ENCODE measurements at regions not wholly inside any gene's neighbourhood (a gene's known extent, or its start where the extent isn't known, plus 50 kb on each side); places are given as distances from the start of the nearest gene placed in this dataset.

DNA sequence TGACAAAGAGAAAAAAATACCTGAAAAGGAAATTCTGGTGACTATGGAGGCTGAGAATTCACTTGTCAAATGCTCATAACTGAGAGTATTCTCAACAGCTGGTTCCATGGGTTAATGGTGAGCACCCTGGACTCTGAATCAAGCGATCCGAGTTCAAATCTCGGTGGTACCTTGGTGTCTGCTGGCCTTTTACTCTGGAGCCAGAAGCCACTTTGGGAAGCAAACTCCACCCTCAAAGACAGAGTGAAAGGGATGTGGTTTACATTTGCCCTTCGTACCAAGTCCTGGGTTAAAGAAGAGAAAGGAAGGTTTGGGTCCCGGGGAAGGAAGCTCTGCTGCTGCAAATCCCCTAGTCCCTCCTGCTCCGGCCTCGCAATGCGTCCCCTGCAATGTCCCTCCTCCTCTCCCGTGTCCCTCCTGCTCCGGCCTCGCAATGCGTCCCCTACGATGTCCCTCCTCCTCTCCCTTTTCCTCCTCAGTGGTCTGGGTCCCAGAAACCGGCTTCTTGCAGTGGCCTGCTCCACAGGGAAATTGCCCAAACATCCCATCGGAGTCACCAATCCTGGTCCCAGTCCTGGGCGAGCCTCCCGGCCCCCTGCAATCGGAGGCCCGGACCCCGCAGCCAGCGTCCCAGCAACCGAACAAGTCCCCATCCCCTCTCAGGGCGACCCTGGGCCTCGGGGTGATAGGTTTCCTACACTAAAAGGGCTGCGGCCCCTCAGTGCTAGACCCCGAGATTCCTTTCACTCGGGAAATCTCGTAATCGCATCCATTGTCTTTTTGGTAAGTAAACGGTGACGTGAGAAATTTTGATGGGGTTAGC, 129.4 kb downstream of the PPIAL4G start:
- Histone ChIP-seq H3K27me3 (ENCODE audit: control insufficient read depth, insufficient read depth, low read length) (peaks cover 53% of the 10 kb centered on the region), H2AFZ (ENCODE audit: low read length) (no peak overlapping the region), H3K36me3 (ENCODE audit: control insufficient read depth, insufficient read depth, low read length) (no peaks in the 10 kb centered on the region), H4K20me1 (ENCODE audit: control insufficient read depth, extremely low read depth, insufficient read depth, low read length) (no peaks in the 10 kb centered on the region), H3K9me3 (ENCODE audit: control insufficient read depth, insufficient read depth, low read depth, low read length) (no peaks in the 10 kb centered on the region), H3K27ac (ENCODE audit: insufficient read depth, low read length) (no peak overlapping the region), H3K79me2 (ENCODE audit: control insufficient read depth, insufficient read depth, low read length) (no peaks in the 10 kb centered on the region), H3K4me2 (ENCODE audit: extremely low read depth, insufficient read depth, low read length) (no peak overlapping the region), H3K4me3 (replicated peaks in 1 of 4; ENCODE audit: control extremely low read depth in 1 of 4, insufficient read depth in 1 of 4, low read depth in 3 of 4, low read length in 4 of 4) (no peak overlapping the region), H3K9ac (ENCODE audit: insufficient read depth, low read length) (no peak overlapping the region), H3K4me1 (ENCODE audit: control insufficient read depth, extremely low read depth, insufficient read depth, low read length) (no peaks in the 10 kb centered on the region)
- TF ChIP-seq, protein P1, sequence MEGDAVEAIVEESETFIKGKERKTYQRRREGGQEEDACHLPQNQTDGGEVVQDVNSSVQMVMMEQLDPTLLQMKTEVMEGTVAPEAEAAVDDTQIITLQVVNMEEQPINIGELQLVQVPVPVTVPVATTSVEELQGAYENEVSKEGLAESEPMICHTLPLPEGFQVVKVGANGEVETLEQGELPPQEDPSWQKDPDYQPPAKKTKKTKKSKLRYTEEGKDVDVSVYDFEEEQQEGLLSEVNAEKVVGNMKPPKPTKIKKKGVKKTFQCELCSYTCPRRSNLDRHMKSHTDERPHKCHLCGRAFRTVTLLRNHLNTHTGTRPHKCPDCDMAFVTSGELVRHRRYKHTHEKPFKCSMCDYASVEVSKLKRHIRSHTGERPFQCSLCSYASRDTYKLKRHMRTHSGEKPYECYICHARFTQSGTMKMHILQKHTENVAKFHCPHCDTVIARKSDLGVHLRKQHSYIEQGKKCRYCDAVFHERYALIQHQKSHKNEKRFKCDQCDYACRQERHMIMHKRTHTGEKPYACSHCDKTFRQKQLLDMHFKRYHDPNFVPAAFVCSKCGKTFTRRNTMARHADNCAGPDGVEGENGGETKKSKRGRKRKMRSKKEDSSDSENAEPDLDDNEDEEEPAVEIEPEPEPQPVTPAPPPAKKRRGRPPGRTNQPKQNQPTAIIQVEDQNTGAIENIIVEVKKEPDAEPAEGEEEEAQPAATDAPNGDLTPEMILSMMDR (conservative IDR thresholded peaks at IDR 0.05 in 1 of 2, IDR thresholded peaks at IDR 0.05 in 1 of 2; ENCODE audit: low read depth in 1 of 2, low read length in 2 of 2) = no peak
- TF ChIP-seq EZH2 (IDR thresholded peaks at IDR 0.05; ENCODE audit: low read length, missing control alignments) = no peak
- peak; percentile 72 to 90 for DNase-seq (ENCODE audit: low read depth in 2 of 2)

DNA sequence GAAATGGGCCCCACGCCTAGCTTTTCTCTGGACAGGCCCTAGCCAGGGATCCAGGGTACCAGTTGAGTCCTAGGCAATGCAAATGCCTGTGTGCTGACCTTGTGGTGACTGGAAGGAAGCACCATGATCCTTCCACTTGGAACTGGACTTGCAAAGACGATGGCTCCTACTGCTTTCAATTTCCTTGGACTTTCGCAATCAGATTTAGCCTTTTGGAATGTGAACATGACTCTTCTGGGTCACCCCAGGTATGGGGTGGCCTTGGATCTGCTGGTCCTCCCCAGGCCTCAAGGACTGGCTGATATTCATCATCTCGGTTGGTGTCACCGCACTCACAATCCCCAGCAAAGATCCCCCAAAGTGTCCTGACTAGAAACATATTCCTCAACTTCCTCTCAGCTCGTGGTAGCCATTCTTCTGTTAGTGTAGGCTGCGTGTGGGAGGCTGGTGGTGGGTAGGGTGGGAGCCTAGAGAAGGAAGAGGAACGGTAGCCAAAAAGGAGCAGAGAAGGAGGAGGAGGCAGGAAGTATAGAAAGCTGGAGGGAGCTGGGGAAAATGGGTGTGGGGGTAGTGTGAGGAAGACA, 130.5 kb downstream of the PPIAL4G start:
- Histone ChIP-seq H3K9ac (ENCODE audit: insufficient read depth, low read length) (no peak overlapping the region), H3K4me3 (replicated peaks in 1 of 4; ENCODE audit: control extremely low read depth in 1 of 4, insufficient read depth in 1 of 4, low read depth in 3 of 4, low read length in 4 of 4) (no peak overlapping the region), H3K4me1 (ENCODE audit: control insufficient read depth, extremely low read depth, insufficient read depth, low read length) (no peaks in the 10 kb centered on the region), H3K9me3 (ENCODE audit: control insufficient read depth, insufficient read depth, low read depth, low read length) (no peaks in the 10 kb centered on the region), H3K79me2 (ENCODE audit: control insufficient read depth, insufficient read depth, low read length) (no peaks in the 10 kb centered on the region), H3K27ac (ENCODE audit: insufficient read depth, low read length) (no peak overlapping the region), H4K20me1 (ENCODE audit: control insufficient read depth, extremely low read depth, insufficient read depth, low read length) (no peaks in the 10 kb centered on the region), H2AFZ (ENCODE audit: low read length) (no peak overlapping the region), H3K4me2 (ENCODE audit: extremely low read depth, insufficient read depth, low read length) (no peak overlapping the region), H3K27me3 (ENCODE audit: control insufficient read depth, insufficient read depth, low read length) (peaks cover 54% of the 10 kb centered on the region), H3K36me3 (ENCODE audit: control insufficient read depth, insufficient read depth, low read length) (no peaks in the 10 kb centered on the region)
- TF ChIP-seq, protein P1 (conservative IDR thresholded peaks at IDR 0.05 in 1 of 2, IDR thresholded peaks at IDR 0.05 in 1 of 2; ENCODE audit: low read depth in 1 of 2, low read length in 2 of 2) = no peak
- TF ChIP-seq EZH2 (IDR thresholded peaks at IDR 0.05; ENCODE audit: low read length, missing control alignments) = no peak
- no peak for DNase-seq (ENCODE audit: low read depth in 2 of 2)

DNA sequence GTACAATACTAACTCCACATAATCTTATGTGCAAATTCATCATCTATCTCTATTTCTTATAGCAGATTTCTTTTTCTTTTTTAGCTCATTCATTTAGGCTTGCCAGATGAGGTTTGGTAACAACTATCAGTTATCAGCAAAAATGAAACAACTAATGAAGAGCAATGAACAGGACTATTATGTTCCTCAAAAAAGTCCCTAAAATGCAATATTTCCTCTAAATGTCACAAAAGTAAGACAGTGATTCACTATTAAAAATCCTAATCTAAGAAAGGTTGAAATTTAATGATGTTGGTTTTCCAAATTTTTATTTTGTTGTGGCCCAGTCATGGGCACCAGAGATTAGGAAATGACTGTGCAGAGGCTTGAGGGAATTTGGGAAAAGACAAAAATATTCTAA, 135.3 kb downstream of the PPIAL4G start:
- H3K4me3 ChIP-seq (replicated peaks in 1 of 4; ENCODE audit: control extremely low read depth in 1 of 4, insufficient read depth in 1 of 4, low read depth in 3 of 4, low read length in 4 of 4) = no peak overlapping the region
- H3K4me1 ChIP-seq (ENCODE audit: control insufficient read depth, extremely low read depth, insufficient read depth, low read length) = no peaks in the 10 kb centered on the region
- H3K36me3 ChIP-seq (ENCODE audit: control insufficient read depth, insufficient read depth, low read length) = no peaks in the 10 kb centered on the region
- no peaks in the 10 kb centered on the region for H3K9me3 ChIP-seq (ENCODE audit: control insufficient read depth, insufficient read depth, low read depth, low read length)
- H2AFZ ChIP-seq (ENCODE audit: low read length) = no peak overlapping the region
- no peak overlapping the region for H3K9ac ChIP-seq (ENCODE audit: insufficient read depth, low read length)
- H3K79me2 ChIP-seq (ENCODE audit: control insufficient read depth, insufficient read depth, low read length) = no peaks in the 10 kb centered on the region
- H3K4me2 ChIP-seq (ENCODE audit: extremely low read depth, insufficient read depth, low read length) = no peak overlapping the region
- no peak overlapping the region for H3K27ac ChIP-seq (ENCODE audit: insufficient read depth, low read length)
- no peak for DNase-seq (ENCODE audit: low read depth in 2 of 2)
- H4K20me1 ChIP-seq (ENCODE audit: control insufficient read depth, extremely low read depth, insufficient read depth, low read length) = no peaks in the 10 kb centered on the region
- TF ChIP-seq, protein P1 (conservative IDR thresholded peaks at IDR 0.05 in 1 of 2, IDR thresholded peaks at IDR 0.05 in 1 of 2; ENCODE audit: low read depth in 1 of 2, low read length in 2 of 2) = no peak
- TF ChIP-seq EZH2 (IDR thresholded peaks at IDR 0.05; ENCODE audit: low read length, missing control alignments) = no peak
- H3K27me3 ChIP-seq (ENCODE audit: control insufficient read depth, insufficient read depth, low read length) = peaks cover 33% of the 10 kb centered on the region
